Stimulated activated naive CD8-positive, alpha-beta T cell treated with anti-CD3 and anti-CD28 coated beads, Interleukin-15, Interleukin-2, amounts not matched to agents 100 ng/mL and 50 ng/mL, for 24 hours (primary cell): ENCODE measurements at regions not wholly inside any gene's neighbourhood (a gene's known extent, or its start where the extent isn't known, plus 50 kb on each side); places are given as distances from the start of the nearest gene placed in this dataset.

Source experiments
- H3K27ac Mint-ChIP-seq: one replicate; pipeline ENCODE4 v1.8.0; 2021; ENCODE audit warnings: mild to moderate bottlenecking, mixed read lengths
- H3K27me3 Mint-ChIP-seq: one replicate; pipeline ENCODE4 v1.8.0; 2021; ENCODE audit warnings: mixed read lengths
- H3K36me3 Mint-ChIP-seq: one replicate; pipeline ENCODE4 v1.8.0; 2021; ENCODE audit warnings: low read depth, mixed read lengths
- H3K4me1 Mint-ChIP-seq: one replicate; pipeline ENCODE4 v1.8.0; 2021; ENCODE audit warnings: low read depth, mixed read lengths
- H3K4me3 Mint-ChIP-seq: one replicate; pipeline ENCODE4 v1.8.0; 2021; ENCODE audit warnings: mild to moderate bottlenecking, mixed read lengths
- H3K9me3 Mint-ChIP-seq: one replicate; pipeline ENCODE4 v1.8.0; 2021; ENCODE audit warnings: mixed read lengths

- H3K36me3 Mint-ChIP-seq: no peaks in the 10 kb centered on the region
- H3K4me1 Mint-ChIP-seq: no peaks in the 10 kb centered on the region
- H3K4me3 Mint-ChIP-seq: no peak overlapping the region
- H3K9me3 Mint-ChIP-seq: peaks cover 14% of the 10 kb centered on the region
- H3K27me3 Mint-ChIP-seq: peaks cover 3% of the 10 kb centered on the region
- H3K27ac Mint-ChIP-seq: no peak overlapping the region
Measured at GRCh38 chr13:103168901-103169508, 102.8 kb upstream of the SLC10A2 start.

DNA sequence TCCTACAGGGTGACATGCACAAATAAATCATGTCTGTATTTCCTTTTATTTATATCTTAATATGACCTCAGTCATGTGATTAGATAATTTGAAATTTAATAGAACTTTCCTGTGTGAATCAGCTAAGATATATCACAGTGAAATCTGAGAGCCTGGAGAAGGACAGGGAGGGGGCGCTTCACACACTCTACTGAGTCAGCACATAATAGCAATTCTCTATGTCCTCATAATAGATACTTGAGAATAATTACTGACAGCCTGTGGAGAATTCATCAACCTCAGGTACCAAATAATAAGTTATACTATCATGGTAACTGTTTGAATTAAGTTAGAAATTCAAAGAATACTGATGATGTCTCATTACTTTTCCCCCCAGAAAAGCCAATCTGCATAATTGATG lies 98.0 kb upstream of the SLC10A2 start:
- Mint-ChIP-seq H3K27me3 (no peaks in the 10 kb centered on the region), H3K4me1 (no peaks in the 10 kb centered on the region), H3K4me3 (no peak overlapping the region), H3K9me3 (peaks cover 14% of the 10 kb centered on the region), H3K27ac (no peak overlapping the region), H3K36me3 (no peaks in the 10 kb centered on the region)

DNA sequence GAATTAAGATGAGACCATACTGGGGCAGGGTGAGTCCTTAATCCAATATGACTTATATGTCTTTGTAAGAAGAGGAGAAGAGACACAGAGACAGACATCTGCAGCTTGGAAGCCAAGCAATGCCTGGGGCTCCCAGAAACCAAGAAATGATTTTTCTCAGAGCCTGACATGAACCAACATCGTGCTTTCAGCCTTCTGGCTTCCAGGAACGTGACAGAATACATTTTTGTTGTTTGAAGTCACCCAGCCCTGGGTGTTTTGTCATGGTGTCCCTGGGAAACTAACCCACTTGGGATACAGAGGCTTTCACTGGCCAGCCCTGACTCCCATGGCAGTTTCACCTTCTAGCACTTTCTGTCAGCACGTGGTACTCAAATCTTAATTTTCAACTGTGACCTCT lies 95.3 kb upstream of the SLC10A2 start:
- H3K4me3 Mint-ChIP-seq: no peak overlapping the region
- H3K36me3 Mint-ChIP-seq: no peaks in the 10 kb centered on the region
- no peaks in the 10 kb centered on the region for H3K27me3 Mint-ChIP-seq

GRCh38 chr13:103157434-103158145 lies 91.4 kb upstream of the SLC10A2 start:
- no peak overlapping the region for H3K4me3 Mint-ChIP-seq
- H3K27me3 Mint-ChIP-seq: no peaks in the 10 kb centered on the region
- no peaks in the 10 kb centered on the region for H3K4me1 Mint-ChIP-seq
- no peak overlapping the region for H3K27ac Mint-ChIP-seq
- no peaks in the 10 kb centered on the region for H3K36me3 Mint-ChIP-seq
- no peaks in the 10 kb centered on the region for H3K9me3 Mint-ChIP-seq

More for the DNA sequence above, 95.3 kb upstream of the SLC10A2 start:
- Mint-ChIP-seq H3K27ac (no peak overlapping the region), H3K9me3 (peaks cover 4% of the 10 kb centered on the region), H3K4me1 (no peaks in the 10 kb centered on the region)

GRCh38 chr13:103157016-103157415 lies 90.8 kb upstream of the SLC10A2 start:
- Mint-ChIP-seq H3K27ac (no peak overlapping the region), H3K36me3 (no peaks in the 10 kb centered on the region), H3K4me3 (no peak overlapping the region), H3K9me3 (no peaks in the 10 kb centered on the region), H3K27me3 (no peaks in the 10 kb centered on the region), H3K4me1 (no peaks in the 10 kb centered on the region)

GRCh38 chr13:103156346-103156998 lies 90.3 kb upstream of the SLC10A2 start:
- Mint-ChIP-seq H3K27ac (no peak overlapping the region), H3K4me1 (no peaks in the 10 kb centered on the region)

GRCh38 chr13:103153466-103153865 lies 87.2 kb upstream of the SLC10A2 start:
- Mint-ChIP-seq H3K4me3 (no peak overlapping the region), H3K4me1 (no peaks in the 10 kb centered on the region), H3K27ac (no peak overlapping the region), H3K27me3 (no peaks in the 10 kb centered on the region), H3K36me3 (no peaks in the 10 kb centered on the region), H3K9me3 (no peaks in the 10 kb centered on the region)

More at GRCh38 chr13:103156346-103156998, 90.3 kb upstream of the SLC10A2 start:
- Mint-ChIP-seq H3K36me3 (no peaks in the 10 kb centered on the region), H3K27me3 (no peaks in the 10 kb centered on the region), H3K4me3 (no peak overlapping the region), H3K9me3 (no peaks in the 10 kb centered on the region)

GRCh38 chr13:103147961-103148360 lies 81.7 kb upstream of the SLC10A2 start:
- Mint-ChIP-seq H3K27me3 (peaks cover 9% of the 10 kb centered on the region), H3K9me3 (no peaks in the 10 kb centered on the region), H3K4me1 (no peaks in the 10 kb centered on the region), H3K36me3 (no peaks in the 10 kb centered on the region), H3K4me3 (no peak overlapping the region), H3K27ac (no peak overlapping the region)

- Mint-ChIP-seq H3K27ac (no peak overlapping the region), H3K36me3 (no peaks in the 10 kb centered on the region), H3K4me1 (no peaks in the 10 kb centered on the region)
Measured at GRCh38 chr13:103145442-103145841, 79.2 kb upstream of the SLC10A2 start.

DNA sequence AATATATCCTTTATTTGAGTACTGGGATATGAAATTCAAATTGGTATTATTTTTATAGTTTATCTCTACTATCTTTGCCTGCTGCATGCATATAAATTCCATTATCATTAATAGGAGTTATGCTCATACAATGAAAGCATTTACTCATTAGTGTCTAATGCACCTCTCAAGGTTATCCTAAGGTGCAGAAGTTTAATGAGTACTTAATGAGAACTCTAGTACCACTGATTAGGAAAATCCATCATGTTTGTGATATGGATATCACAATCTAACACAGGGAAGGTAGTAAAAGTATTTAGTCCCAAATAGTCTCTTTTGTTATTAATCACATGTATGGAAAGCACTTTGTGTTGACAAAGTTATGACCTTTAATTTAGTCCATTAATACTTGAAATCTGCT lies 77.2 kb upstream of the SLC10A2 start:
- H3K4me3 Mint-ChIP-seq: no peak overlapping the region
- H3K36me3 Mint-ChIP-seq: no peaks in the 10 kb centered on the region
- no peaks in the 10 kb centered on the region for H3K9me3 Mint-ChIP-seq

More at GRCh38 chr13:103145442-103145841, 79.2 kb upstream of the SLC10A2 start:
- Mint-ChIP-seq H3K9me3 (no peaks in the 10 kb centered on the region), H3K4me3 (no peak overlapping the region), H3K27me3 (peaks cover 9% of the 10 kb centered on the region)

DNA sequence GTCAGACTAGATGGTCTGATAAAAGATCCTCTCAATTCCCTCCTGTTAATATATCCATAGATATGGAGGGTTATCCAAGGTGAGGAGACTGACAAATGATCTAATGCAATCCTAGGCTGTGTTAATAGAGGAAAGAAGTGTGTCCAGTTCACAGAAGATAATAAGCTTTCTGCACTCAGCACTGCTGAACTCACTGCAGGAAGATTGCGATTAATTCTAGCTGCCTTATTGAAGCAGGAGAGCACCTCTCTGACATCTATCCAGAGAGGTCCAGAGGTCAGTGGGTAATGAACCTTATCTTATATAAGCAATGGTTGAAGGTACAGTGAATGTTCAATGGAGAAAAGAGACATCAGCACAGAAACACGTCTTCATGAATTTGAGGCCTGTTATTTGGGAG lies 75.9 kb upstream of the SLC10A2 start:
- Mint-ChIP-seq H3K4me3 (no peak overlapping the region), H3K27ac (no peak overlapping the region), H3K9me3 (no peaks in the 10 kb centered on the region), H3K27me3 (peaks cover 9% of the 10 kb centered on the region), H3K36me3 (no peaks in the 10 kb centered on the region), H3K4me1 (no peaks in the 10 kb centered on the region)

More for the DNA sequence above, 77.2 kb upstream of the SLC10A2 start:
- H3K27me3 Mint-ChIP-seq: peaks cover 9% of the 10 kb centered on the region
- no peak overlapping the region for H3K27ac Mint-ChIP-seq
- no peaks in the 10 kb centered on the region for H3K4me1 Mint-ChIP-seq

GRCh38 chr13:103140001-103140671 lies 73.9 kb upstream of the SLC10A2 start:
- H3K27ac Mint-ChIP-seq: no peak overlapping the region
- H3K4me3 Mint-ChIP-seq: no peak overlapping the region
- peaks cover 4% of the 10 kb centered on the region for H3K27me3 Mint-ChIP-seq
- no peaks in the 10 kb centered on the region for H3K36me3 Mint-ChIP-seq
- H3K9me3 Mint-ChIP-seq: no peaks in the 10 kb centered on the region
- no peaks in the 10 kb centered on the region for H3K4me1 Mint-ChIP-seq

DNA sequence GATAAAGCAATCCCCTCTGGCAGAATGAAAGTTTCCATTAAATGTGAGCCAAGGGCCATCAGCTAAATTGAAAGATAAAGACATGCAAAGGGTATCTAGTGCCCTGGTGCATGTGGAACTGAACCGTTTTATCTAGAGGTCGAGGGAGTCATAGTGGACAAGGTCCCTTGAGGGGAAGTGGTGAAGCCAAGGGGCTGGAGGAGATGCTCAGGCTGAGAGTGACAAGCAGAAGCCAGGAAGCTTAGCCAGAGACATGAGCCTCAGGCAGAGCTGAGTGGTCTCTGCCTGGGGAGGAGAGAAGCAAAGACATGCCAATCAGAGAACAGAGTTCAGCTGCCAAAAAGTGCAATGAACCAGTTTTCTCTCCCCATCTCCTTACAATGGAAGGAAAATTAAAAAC lies 68.1 kb upstream of the SLC10A2 start:
- Mint-ChIP-seq H3K27me3 (no peaks in the 10 kb centered on the region), H3K4me1 (no peaks in the 10 kb centered on the region), H3K36me3 (no peaks in the 10 kb centered on the region), H3K27ac (no peak overlapping the region), H3K4me3 (no peak overlapping the region), H3K9me3 (no peaks in the 10 kb centered on the region)

DNA sequence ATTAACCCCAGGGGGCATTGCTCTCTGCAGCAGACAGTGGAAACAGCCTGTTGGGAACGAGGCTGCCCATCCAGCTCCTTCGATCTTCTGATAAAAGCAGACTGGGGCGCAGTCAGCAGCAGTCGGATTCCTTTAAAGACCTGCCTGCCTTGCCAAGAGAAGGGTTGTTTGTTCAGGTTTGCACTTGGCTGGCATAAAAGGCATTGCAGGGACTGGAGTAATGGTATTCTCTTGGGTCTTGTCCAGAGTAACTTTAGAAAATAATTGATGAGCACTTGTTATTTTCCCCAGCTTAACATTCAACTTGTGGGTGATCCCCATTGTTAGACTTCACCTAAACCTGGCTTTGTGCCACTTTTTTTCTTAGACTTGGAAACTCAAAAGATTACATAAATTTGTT lies 67.3 kb upstream of the SLC10A2 start:
- Mint-ChIP-seq H3K27me3 (no peaks in the 10 kb centered on the region), H3K4me3 (no peak overlapping the region), H3K27ac (no peak overlapping the region), H3K4me1 (no peaks in the 10 kb centered on the region), H3K9me3 (no peaks in the 10 kb centered on the region), H3K36me3 (no peaks in the 10 kb centered on the region)

- H3K27ac Mint-ChIP-seq: no peak overlapping the region
- no peaks in the 10 kb centered on the region for H3K27me3 Mint-ChIP-seq
- H3K4me3 Mint-ChIP-seq: no peak overlapping the region
- H3K9me3 Mint-ChIP-seq: no peaks in the 10 kb centered on the region
- no peaks in the 10 kb centered on the region for H3K4me1 Mint-ChIP-seq
- H3K36me3 Mint-ChIP-seq: no peaks in the 10 kb centered on the region
Measured at GRCh38 chr13:103130681-103131210, 64.5 kb upstream of the SLC10A2 start.
